CD14-positive monocyte (primary cell): ENCODE measurements at regions not wholly inside any gene's neighbourhood (a gene's known extent, or its start where the extent isn't known, plus 50 kb on each side); places are given as distances from the start of the nearest gene placed in this dataset.

Experiments
- DNase-seq, 3 donors: peaks; one replicate each; pipeline ENCODE4 v3.0.0-alpha.2; 2011 to 2022
- H2AFZ ChIP-seq: 2 replicates; pipeline ENCODE4 v1.6.0; 2012; ENCODE audit warnings: mild to moderate bottlenecking, low read depth, low read length, inconsistent platforms; ENCODE audit not compliant: insufficient read depth, poor library complexity, severe bottlenecking
- H3K27ac ChIP-seq, 2 donors: 1 replicate in 1 of 2; 2 replicates in 1 of 2; pipeline ENCODE4 v1.5.1; 2012 to 2013; ENCODE audit warnings: low read length in 2 of 2, control low read depth in 1 of 2, inconsistent platforms in 1 of 2, low read depth in 1 of 2, mild to moderate bottlenecking in 1 of 2
- H3K27me3 ChIP-seq, 2 donors: one replicate each; pipeline versions ENCODE4 v1.6.0 to v1.6.1; 2011 to 2013; ENCODE audit warnings: low read length in 2 of 2; ENCODE audit not compliant: control insufficient read depth in 2 of 2, insufficient read depth in 2 of 2
- H3K36me3 ChIP-seq, 2 donors: replicated peaks in 1 of 2; 1 replicate in 1 of 2; 2 replicates in 1 of 2; pipeline versions ENCODE4 v1.5.1 to v1.6.1; 2012 to 2013; ENCODE audit warnings: low read length in 2 of 2, control low read depth in 1 of 2, inconsistent platforms in 1 of 2, mild to moderate bottlenecking in 1 of 2; ENCODE audit not compliant: insufficient read depth in 2 of 2, control insufficient read depth in 1 of 2
- H3K4me1 ChIP-seq, 2 donors: 1 replicate in 1 of 2; 2 replicates in 1 of 2; pipeline versions ENCODE4 v1.5.1 to v1.6.1; 2012 to 2013; ENCODE audit warnings: low read length in 2 of 2, control low read depth in 1 of 2, inconsistent platforms in 1 of 2, mild to moderate bottlenecking in 1 of 2, moderate library complexity in 1 of 2; ENCODE audit not compliant: insufficient read depth in 2 of 2, control insufficient read depth in 1 of 2
- H3K4me2 ChIP-seq: replicated peaks from 2 replicates; pipeline ENCODE3; 2012; ENCODE audit warnings: low read length, moderate library complexity, mild to moderate bottlenecking; ENCODE audit not compliant: poor library complexity, severe bottlenecking; ENCODE audit errors: extremely low read depth
- H3K4me3 ChIP-seq, 3 experiments: fragments of 200-600 bp in 1 of 3; sonication (generic) in 1 of 3; replicated peaks in 1 of 3; 1 replicate in 2 of 3; 2 replicates in 1 of 3; pipeline ENCODE4 v1.5.1; 2011 to 2013; ENCODE audit warnings: low read length in 3 of 3, mild to moderate bottlenecking in 3 of 3, control low read depth in 2 of 3, low read depth in 2 of 3, inconsistent platforms in 1 of 3, moderate library complexity in 1 of 3
- H3K79me2 ChIP-seq: 2 replicates; pipeline ENCODE4 v1.6.0; 2012; ENCODE audit warnings: mild to moderate bottlenecking, control low read depth, inconsistent platforms, low read length, moderate library complexity; ENCODE audit not compliant: insufficient read depth
- H3K9ac ChIP-seq: 2 replicates; pipeline ENCODE4 v1.6.0; 2017; ENCODE audit warnings: low read length, mild to moderate bottlenecking; ENCODE audit not compliant: insufficient read depth, poor library complexity, severe bottlenecking
- H3K9me3 ChIP-seq, 2 donors: replicated peaks in 1 of 2; 1 replicate in 1 of 2; 2 replicates in 1 of 2; pipeline versions ENCODE4 v1.5.1 to v1.6.1; 2012 to 2013; ENCODE audit warnings: low read length in 2 of 2, control low read depth in 1 of 2; ENCODE audit not compliant: control insufficient read depth in 1 of 2, insufficient read depth in 1 of 2
- H4K20me1 ChIP-seq: 2 replicates; pipeline ENCODE4 v1.6.0; 2012; ENCODE audit warnings: mild to moderate bottlenecking, low read length, control low read depth, moderate library complexity; ENCODE audit not compliant: insufficient read depth
- H3K27ac Mint-ChIP-seq, 7 donors: one replicate each; pipeline ENCODE4 v1.8.0; 2020; ENCODE audit warnings: mild to moderate bottlenecking in 7 of 7, mixed read lengths in 7 of 7, moderate library complexity in 6 of 7, inconsistent platforms in 2 of 7
- H3K27me3 Mint-ChIP-seq, 3 donors: one replicate each; pipeline ENCODE4 v1.8.0; 2021 to 2022; ENCODE audit warnings: low read depth in 3 of 3, mild to moderate bottlenecking in 3 of 3, mixed read lengths in 3 of 3, moderate library complexity in 3 of 3, inconsistent platforms in 1 of 3
- H3K36me3 Mint-ChIP-seq, 2 donors: one replicate each; pipeline ENCODE4 v1.8.0; 2020; ENCODE audit warnings: mixed read lengths in 2 of 2, inconsistent platforms in 1 of 2, mild to moderate bottlenecking in 1 of 2
- H3K4me1 Mint-ChIP-seq: one replicate; pipeline ENCODE4 v1.8.0; 2020; ENCODE audit warnings: mild to moderate bottlenecking, mixed read lengths
- H3K4me3 Mint-ChIP-seq, 2 donors: one replicate each; pipeline ENCODE4 v1.8.0; 2020; ENCODE audit warnings: mild to moderate bottlenecking in 2 of 2, mixed read lengths in 2 of 2, moderate library complexity in 1 of 2
- H3K9me3 Mint-ChIP-seq, 7 donors: one replicate each; pipeline ENCODE4 v1.8.0; 2020 to 2022; ENCODE audit warnings: mixed read lengths in 7 of 7, mild to moderate bottlenecking in 6 of 7, moderate library complexity in 6 of 7, inconsistent platforms in 2 of 7
- CTCF ChIP-seq: fragments of 200-600 bp; IDR thresholded peaks from one replicate; pipeline ENCODE4 v1.8.0; 2022; ENCODE audit warnings: antibody characterized with exemption, mild to moderate bottlenecking
- WGBS: methylation state at CpG from one replicate; pipeline ENCODE4 v1.1.5; 2013; ENCODE audit warnings: missing lambda C conversion rate; ENCODE audit not compliant: insufficient coverage; 5-methylcytosine and 5-hydroxymethylcytosine counted together
- intact Hi-C, 2 donors: fragments of 100-400 bp; cut with micrococcal nuclease; formaldehyde crosslinking; loops; one replicate each; pipeline versions ENCODE4 v1.15.0 to v1.15.1; 2023

GRCh38 chr10:78875331-78875877 is 193.4 kb upstream of the ZMIZ1 start:
- H2AFZ ChIP-seq: no peak overlapping the region
- H3K9me3 ChIP-seq: peaks cover 0 to 9% of the 10 kb centered on the region in 2 donors
- peaks cover under 1 to 5% of the 10 kb centered on the region in 2 donors for H3K27me3 ChIP-seq
- H3K79me2 ChIP-seq: no peaks in the 10 kb centered on the region
- peaks cover 0 to 15% (median 11%) of the 10 kb centered on the region in 7 donors for H3K9me3 Mint-ChIP-seq
- no peaks in the 10 kb centered on the region for H3K4me1 ChIP-seq
- H4K20me1 ChIP-seq: no peaks in the 10 kb centered on the region
- no peak overlapping the region for H3K4me3 Mint-ChIP-seq
- intact Hi-C loops: no loop called here
- WGBS: no CpG with 5 or more reads among the region's 2 CpGs
- no peak overlapping the region for H3K27ac Mint-ChIP-seq
- no peaks in the 10 kb centered on the region for H3K36me3 Mint-ChIP-seq
- H3K9ac ChIP-seq: no peak overlapping the region
- no peaks in the 10 kb centered on the region for H3K4me1 Mint-ChIP-seq
- H3K27ac ChIP-seq: no peak overlapping the region
- no peak overlapping the region for H3K4me3 ChIP-seq
- no peak for TF ChIP-seq CTCF
- DNase-seq: no peak
- H3K27me3 Mint-ChIP-seq: peaks cover 4 to 19% (median 14%) of the 10 kb centered on the region in 3 donors
- H3K36me3 ChIP-seq: no peaks in the 10 kb centered on the region
- no peak overlapping the region for H3K4me2 ChIP-seq

- 100% methylated on average over 1 of the region's 4 CpGs for WGBS
- H3K79me2 ChIP-seq: no peaks in the 10 kb centered on the region
- H3K27ac Mint-ChIP-seq: no peak overlapping the region
- no peaks in the 10 kb centered on the region for H4K20me1 ChIP-seq
- H3K4me3 ChIP-seq: no peak overlapping the region
- no peaks in the 10 kb centered on the region for H3K36me3 Mint-ChIP-seq
- intact Hi-C loops: no loop called here
- peaks cover 0 to 18% (median 12%) of the 10 kb centered on the region in 7 donors for H3K9me3 Mint-ChIP-seq
- no peak for DNase-seq
- H3K9me3 ChIP-seq: peaks cover 0 to 9% of the 10 kb centered on the region in 2 donors
- H3K27me3 ChIP-seq: peaks cover 0 to 5% of the 10 kb centered on the region in 2 donors
- H3K4me1 ChIP-seq: no peaks in the 10 kb centered on the region
- H3K27me3 Mint-ChIP-seq: peaks cover 2 to 16% (median 13%) of the 10 kb centered on the region in 3 donors
- no peak overlapping the region for H3K4me2 ChIP-seq
- H3K4me3 Mint-ChIP-seq: no peak overlapping the region
- no peaks in the 10 kb centered on the region for H3K4me1 Mint-ChIP-seq
- no peak overlapping the region for H3K9ac ChIP-seq
- no peak for TF ChIP-seq CTCF
- H2AFZ ChIP-seq: no peak overlapping the region
- H3K27ac ChIP-seq: no peak overlapping the region
- H3K36me3 ChIP-seq: no peaks in the 10 kb centered on the region
Observed at GRCh38 chr10:78875932-78876331, 192.8 kb upstream of the ZMIZ1 start.
